HG03521 (cell line): ENCODE measurements at regions not wholly inside any gene's neighbourhood (a gene's known extent, or its start where the extent isn't known, plus 50 kb on each side); places are given as distances from the start of the nearest gene placed in this dataset.

Experiments
- ATAC-seq: cut with Tn5 transposase; IDR thresholded peaks from one replicate; pipeline ENCODE4 v1.9.1; 2021; ENCODE audit warnings: mild to moderate bottlenecking, moderate library complexity; ENCODE audit not compliant: unreplicated experiment

- ATAC-seq: no peak
Observed at GRCh38 chr6:74956559-74957428, 249.1 kb downstream of the COL12A1 start.

DNA sequence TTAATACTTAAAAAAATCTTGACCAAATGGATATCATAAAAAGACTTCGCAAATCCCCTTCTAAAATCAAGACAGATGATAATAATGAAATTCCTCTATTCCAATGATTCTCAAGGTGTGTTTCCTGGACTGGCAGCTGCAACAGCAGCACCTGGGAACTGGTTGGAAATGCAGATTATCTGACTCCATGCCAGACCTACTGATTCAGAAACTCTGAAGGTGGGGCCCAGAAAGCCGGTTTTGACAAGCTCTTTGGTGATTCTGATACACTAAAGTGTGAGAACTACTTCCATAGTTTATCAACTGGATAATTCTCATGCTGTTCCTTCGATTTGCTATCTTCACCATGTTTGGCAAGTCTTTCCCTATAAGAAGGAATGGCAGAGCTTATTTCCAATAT is 252.1 kb downstream of the COL12A1 start:
- no peak for ATAC-seq

DNA sequence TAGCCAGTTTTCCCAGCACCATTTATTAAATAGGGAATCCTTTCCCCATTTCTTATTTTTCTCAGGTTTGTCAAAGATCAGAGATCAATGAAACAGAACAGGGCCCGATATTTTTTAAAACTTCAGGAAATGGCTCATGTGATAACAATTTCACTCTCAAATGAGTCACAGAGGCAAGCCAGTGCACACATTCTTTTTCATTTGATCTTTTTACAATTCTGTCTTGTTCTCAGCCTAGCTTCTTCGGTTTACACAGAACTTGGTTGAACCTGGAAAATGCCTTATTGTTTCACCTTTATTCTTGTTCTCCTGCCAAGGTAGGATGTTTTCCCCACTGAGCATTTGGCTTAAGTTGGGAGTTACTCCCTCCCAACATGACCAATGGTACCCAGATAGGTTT is 258.9 kb downstream of the COL12A1 start:
- ATAC-seq: no peak

- no peak for ATAC-seq
Observed at GRCh38 chr6:74942130-74942529, 263.7 kb downstream of the COL12A1 start.

GRCh38 chr6:74941424-74941823 is 264.4 kb downstream of the COL12A1 start:
- no peak for ATAC-seq

GRCh38 chr6:74939721-74940620 is 265.9 kb downstream of the COL12A1 start:
- no peak for ATAC-seq

DNA sequence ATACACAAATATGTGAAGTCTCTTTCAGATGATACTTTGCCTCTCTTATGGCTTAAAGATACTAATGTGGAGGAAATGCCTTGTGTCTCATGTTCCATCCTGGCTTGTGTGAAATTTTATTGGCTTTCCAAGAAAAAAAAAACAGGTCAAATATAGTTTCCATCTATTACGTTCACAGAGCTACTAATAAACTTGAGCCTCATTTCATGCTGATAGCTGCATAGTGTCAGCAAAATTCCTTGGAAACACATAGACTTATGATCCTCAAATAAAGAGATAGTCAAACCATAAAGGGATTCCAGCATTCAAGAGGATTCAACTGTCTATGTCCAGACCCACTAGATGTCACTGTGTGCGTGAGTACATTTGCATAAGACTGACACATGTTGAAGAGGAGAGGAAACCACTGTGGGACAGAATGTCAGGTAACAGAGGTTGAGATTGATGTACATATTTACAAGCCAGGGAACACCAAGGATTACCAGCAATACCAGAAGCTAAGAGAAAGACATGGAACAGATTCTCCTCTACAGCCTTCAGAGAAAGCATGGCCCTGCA is 266.6 kb downstream of the COL12A1 start:
- no peak for ATAC-seq

DNA sequence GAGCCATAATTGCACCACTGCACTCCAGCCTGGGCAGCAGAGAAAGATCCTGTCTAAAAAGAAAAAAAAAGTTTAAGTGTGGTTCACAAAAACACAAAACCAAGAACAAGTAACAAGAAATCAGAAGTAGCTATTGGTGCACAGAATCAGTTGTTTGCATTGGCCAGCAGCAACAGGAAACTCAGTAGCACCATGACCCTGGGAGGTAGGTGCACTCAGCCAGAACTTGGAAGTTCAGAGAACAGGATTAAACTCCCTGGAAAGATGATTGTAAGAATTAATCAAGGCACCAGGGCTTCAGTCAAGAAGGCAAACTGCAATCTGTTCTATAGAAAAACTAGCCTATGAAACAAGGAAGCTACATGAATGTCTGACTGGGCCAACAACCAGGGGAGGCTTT is 267.9 kb downstream of the COL12A1 start:
- no peak for ATAC-seq

DNA sequence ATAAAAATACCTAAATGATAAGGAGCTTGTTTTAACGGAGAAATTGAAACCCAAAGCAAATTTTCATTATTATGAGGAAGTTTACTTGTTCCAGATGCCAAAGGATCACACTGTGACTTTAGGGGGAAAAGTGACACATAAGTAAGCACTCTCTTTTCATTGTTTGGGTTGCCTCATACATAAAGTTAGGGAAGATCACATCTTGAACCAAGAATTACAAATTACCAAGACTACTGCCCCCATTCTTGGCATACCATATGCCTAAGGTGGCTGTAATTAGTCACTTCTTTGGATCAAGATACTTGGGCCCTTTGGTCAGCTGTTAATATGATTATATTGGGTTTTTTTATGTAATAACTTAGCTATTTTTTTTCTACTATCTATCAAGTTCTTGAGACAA is 269.0 kb downstream of the COL12A1 start:
- ATAC-seq: no peak

DNA sequence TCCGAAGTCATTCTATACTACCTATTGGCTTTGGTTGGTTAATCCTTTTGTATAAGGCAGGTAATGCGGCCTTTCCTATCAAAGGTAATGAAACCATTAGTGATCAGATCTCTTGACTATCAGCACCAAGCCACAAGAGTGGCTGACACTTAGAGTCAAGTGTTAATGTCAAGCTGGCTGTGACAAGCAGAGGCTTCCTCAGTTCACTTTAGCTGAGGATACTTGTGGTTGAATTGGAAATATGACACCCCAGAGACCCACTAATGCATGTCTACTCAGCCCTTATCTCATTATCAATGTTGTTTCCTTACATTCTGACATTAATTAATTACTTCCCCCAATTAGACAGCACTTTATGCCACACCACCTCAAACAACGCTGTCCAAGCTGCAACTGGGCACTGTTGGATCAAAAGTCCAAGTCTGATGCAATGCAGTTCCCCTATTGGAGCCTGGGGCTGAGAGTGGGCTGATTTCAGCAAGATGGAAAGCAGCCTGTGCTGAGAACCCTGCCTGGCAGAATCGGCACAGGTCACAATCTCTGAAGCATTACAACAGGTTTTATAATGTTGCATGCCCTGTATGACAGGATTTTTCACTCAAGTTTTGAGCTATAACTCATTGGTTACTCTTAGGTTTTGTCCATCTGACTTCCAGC is 273.5 kb downstream of the COL12A1 start:
- ATAC-seq: no peak

- ATAC-seq: no peak
Observed at GRCh38 chr6:74931558-74931957, 274.3 kb downstream of the COL12A1 start.

GRCh38 chr6:74928203-74928602 is 277.6 kb downstream of the COL12A1 start:
- ATAC-seq: no peak

DNA sequence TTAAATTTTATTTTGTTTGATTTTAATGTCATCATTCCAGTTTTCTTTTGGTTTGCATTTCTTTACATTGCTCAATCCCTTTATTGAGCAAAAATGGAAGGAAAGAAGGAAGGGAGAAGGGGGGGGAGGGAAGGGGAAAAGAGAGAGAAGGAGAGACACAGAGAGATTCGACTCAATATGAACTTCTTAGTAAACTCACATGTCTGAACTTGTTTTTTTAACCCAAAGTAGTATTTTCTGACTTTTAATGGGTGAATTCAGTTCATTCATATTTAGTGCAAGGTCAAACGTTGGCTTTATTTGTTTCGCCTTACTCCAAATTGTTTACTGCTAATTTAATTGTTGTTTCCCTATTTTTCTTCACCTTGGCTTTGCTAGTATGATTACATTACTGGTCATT is 278.6 kb downstream of the COL12A1 start:
- ATAC-seq: no peak

- peak; percentile 50 for ATAC-seq
Observed at GRCh38 chr6:74925683-74926082, 280.2 kb downstream of the COL12A1 start.

DNA sequence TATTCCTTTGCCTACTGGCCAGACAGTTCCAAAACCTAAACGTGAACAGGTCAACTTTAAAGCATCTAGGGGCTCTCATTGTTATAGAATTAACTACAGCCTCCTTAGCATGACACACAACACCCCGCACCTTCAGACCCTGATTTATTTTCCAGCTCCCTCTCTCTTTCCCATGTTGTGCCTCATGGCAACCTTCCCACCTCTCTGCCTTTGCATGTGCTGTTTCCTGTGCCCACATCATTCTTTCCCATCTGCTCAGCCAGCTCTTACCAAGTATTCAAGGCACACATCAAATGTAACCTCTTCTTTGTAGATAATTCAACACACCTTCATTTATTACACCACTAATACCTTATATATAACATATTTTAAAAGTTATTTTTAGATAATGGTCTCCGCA is 291.0 kb downstream of the COL12A1 start:
- no peak for ATAC-seq

- ATAC-seq: no peak
Observed at GRCh38 chr6:74912234-74912633, 293.6 kb downstream of the COL12A1 start.

GRCh38 chr6:74902846-74903245 is 303.0 kb downstream of the COL12A1 start:
- no peak for ATAC-seq

DNA sequence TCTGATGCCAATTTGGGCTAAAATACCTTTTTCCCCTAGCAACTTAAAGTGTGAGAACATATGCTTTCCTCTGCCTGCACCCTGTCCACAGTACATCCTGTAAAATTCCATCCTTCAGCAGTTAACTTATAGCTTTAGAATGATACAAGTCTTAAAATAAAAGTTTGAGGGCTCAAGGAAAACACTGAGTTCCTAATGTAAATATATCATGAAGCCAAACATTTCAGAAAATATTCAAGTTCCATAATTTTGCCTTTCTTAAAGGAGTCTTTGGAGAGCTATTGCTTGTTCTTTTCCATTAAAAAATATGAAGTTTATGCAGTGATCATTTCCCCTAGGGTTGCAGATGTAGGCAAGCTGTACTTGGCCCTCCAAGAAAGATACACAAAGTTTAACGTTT is 303.8 kb downstream of the COL12A1 start:
- ATAC-seq: no peak

- no peak for ATAC-seq
Observed at GRCh38 chr6:74901576-74901975, 304.3 kb downstream of the COL12A1 start.

DNA sequence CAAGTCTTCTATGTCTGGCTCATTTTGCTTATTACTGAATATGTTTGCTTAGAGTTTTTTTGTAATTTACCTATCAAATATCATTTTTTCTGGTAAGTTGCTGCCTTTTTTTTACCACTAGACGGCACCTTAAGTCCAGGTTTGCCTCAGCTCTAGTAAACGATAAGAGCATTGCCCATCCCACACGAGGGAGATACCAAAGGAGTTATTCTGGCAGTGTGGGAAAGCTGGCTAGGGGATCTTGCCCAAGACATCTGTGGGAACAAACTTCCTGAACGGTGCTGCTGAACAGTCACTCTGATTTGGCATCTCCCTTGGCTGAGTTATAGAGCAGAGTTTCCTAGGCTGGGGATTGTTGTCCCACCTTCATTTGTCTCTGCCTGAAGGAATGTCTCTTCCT is 306.4 kb downstream of the COL12A1 start:
- no peak for ATAC-seq

DNA sequence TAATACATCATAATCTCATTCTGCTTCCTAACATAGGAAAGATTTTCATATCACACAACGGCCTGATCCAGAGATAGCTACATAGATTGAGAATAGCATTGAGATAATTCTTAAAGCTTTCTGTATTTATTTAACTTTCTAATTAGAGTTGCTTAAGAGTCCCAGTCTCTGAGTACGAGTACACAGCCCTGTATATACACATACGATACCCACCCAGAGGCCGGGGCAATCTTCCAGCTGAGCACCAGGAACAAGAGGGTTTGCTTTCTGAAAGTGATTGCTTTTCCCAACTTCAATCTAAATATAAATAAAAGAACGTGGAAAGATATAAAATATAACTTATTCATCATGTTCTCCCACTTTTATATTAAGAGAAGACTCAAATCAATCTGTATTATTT is 313.8 kb downstream of the COL12A1 start:
- no peak for ATAC-seq
